PC-9 (cell line): ENCODE measurements at regions not wholly inside any gene's neighbourhood (a gene's known extent, or its start where the extent isn't known, plus 50 kb on each side); places are given as distances from the start of the nearest gene placed in this dataset.

Experiments used
- EZH2 ChIP-seq: fragments of 200-600 bp; sonication (generic); IDR thresholded peaks from 2 replicates; pipeline ENCODE4 v1.8.0; 2017; ENCODE audit warnings: antibody characterized with exemption, low read depth
- TF ChIP-seq, protein P1 (sequence below): fragments of 200-600 bp; sonication (generic); conservative IDR thresholded peaks from 2 replicates; pipeline ENCODE4 v1.6.1; 2017; ENCODE audit warnings: mixed run types, antibody characterized with exemption, mild to moderate bottlenecking, moderate library complexity

DNA sequence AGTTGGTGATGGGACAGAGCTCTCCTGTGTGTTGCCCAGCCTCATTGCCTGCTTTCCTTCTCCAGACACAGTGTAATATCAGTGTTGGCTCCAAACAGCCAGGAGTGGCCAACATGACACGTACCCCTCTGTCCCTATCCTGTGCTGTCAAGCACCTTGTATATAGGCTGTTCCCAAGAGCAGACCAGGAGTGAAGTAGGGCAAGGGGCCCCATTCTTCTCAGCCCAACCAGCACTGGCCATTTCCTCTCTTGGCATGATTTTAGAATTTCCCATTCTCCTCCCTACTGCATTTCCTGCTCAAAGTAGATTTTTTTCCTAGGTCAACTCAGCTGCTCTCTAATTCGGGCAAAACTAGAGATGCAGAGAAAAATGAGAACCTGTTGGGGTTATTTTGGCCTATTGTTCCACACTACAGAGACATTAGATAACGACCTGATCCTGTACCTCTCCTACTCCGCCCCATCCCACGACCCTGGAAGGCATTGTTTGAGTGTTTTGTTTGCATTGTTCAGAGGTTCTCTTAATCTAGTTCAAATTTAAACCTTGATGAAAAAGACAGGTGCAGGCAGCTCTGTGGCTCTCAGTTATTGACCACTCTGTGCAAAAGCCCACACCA lies 95.6 kb downstream of the RASSF10 start:
- TF ChIP-seq, protein P1, sequence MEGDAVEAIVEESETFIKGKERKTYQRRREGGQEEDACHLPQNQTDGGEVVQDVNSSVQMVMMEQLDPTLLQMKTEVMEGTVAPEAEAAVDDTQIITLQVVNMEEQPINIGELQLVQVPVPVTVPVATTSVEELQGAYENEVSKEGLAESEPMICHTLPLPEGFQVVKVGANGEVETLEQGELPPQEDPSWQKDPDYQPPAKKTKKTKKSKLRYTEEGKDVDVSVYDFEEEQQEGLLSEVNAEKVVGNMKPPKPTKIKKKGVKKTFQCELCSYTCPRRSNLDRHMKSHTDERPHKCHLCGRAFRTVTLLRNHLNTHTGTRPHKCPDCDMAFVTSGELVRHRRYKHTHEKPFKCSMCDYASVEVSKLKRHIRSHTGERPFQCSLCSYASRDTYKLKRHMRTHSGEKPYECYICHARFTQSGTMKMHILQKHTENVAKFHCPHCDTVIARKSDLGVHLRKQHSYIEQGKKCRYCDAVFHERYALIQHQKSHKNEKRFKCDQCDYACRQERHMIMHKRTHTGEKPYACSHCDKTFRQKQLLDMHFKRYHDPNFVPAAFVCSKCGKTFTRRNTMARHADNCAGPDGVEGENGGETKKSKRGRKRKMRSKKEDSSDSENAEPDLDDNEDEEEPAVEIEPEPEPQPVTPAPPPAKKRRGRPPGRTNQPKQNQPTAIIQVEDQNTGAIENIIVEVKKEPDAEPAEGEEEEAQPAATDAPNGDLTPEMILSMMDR: no peak
- no peak for TF ChIP-seq EZH2
